Nephron progenitor cell (in vitro differentiated cells): ENCODE measurements at regions not wholly inside any gene's neighbourhood (a gene's known extent, or its start where the extent isn't known, plus 50 kb on each side); places are given as distances from the start of the nearest gene placed in this dataset.

Experiments used
- DNase-seq: peaks from one replicate; pipeline ENCODE4 v3.0.0; 2021
- H3K27ac Mint-ChIP-seq: 2 replicates; pipeline ENCODE4 v1.8.0; 2021; ENCODE audit warnings: mild to moderate bottlenecking, moderate library complexity, mixed read lengths
- H3K27me3 Mint-ChIP-seq: 2 replicates; pipeline ENCODE4 v1.8.0; 2021; ENCODE audit warnings: mild to moderate bottlenecking, low read depth, mixed read lengths; ENCODE audit not compliant: poor library complexity
- H3K36me3 Mint-ChIP-seq: 2 replicates; pipeline ENCODE4 v1.8.0; 2021; ENCODE audit warnings: low read depth, mixed read lengths
- H3K4me1 Mint-ChIP-seq: 2 replicates; pipeline ENCODE4 v1.8.0; 2021; ENCODE audit warnings: mixed read lengths
- H3K4me3 Mint-ChIP-seq: 2 replicates; pipeline ENCODE4 v1.8.0; 2021; ENCODE audit warnings: mild to moderate bottlenecking, moderate library complexity, mixed read lengths
- H3K9me3 Mint-ChIP-seq: 2 replicates; pipeline ENCODE4 v1.8.0; 2021; ENCODE audit warnings: mild to moderate bottlenecking, moderate library complexity, mixed read lengths
- TF ChIP-seq, protein P1 (sequence below): fragments of 200-600 bp; sonication (generic); IDR thresholded peaks from 2 replicates; pipeline ENCODE4 v1.5.0; 2021; ENCODE audit warnings: antibody characterized with exemption

DNA sequence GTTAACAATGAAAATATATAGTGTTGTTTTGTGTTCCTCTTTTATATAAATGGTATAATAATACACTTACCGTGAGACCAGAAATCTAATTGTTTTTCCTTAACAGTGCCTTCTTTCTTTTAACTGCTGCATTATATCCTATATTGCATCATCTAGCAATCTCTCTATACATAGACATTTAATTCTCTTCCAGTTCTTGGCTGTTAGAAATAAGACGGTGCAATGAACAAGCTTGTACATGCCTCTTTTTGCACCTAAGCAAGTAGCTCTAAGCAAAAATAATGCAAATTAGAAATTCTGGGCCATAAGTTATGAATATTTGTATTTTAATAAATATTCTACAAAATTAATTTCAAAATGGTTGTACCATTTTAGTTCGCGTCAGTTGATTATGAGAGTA, 55.9 kb upstream of the AHR start:
- H3K36me3 Mint-ChIP-seq: no peaks in the 10 kb centered on the region
- H3K27ac Mint-ChIP-seq: no peak overlapping the region
- peaks cover 5% of the 10 kb centered on the region for H3K27me3 Mint-ChIP-seq
- no peaks in the 10 kb centered on the region for H3K4me1 Mint-ChIP-seq
- H3K9me3 Mint-ChIP-seq: no peaks in the 10 kb centered on the region
- DNase-seq: no peak
- TF ChIP-seq, protein P1, sequence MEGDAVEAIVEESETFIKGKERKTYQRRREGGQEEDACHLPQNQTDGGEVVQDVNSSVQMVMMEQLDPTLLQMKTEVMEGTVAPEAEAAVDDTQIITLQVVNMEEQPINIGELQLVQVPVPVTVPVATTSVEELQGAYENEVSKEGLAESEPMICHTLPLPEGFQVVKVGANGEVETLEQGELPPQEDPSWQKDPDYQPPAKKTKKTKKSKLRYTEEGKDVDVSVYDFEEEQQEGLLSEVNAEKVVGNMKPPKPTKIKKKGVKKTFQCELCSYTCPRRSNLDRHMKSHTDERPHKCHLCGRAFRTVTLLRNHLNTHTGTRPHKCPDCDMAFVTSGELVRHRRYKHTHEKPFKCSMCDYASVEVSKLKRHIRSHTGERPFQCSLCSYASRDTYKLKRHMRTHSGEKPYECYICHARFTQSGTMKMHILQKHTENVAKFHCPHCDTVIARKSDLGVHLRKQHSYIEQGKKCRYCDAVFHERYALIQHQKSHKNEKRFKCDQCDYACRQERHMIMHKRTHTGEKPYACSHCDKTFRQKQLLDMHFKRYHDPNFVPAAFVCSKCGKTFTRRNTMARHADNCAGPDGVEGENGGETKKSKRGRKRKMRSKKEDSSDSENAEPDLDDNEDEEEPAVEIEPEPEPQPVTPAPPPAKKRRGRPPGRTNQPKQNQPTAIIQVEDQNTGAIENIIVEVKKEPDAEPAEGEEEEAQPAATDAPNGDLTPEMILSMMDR: no peak
- no peak overlapping the region for H3K4me3 Mint-ChIP-seq

DNA sequence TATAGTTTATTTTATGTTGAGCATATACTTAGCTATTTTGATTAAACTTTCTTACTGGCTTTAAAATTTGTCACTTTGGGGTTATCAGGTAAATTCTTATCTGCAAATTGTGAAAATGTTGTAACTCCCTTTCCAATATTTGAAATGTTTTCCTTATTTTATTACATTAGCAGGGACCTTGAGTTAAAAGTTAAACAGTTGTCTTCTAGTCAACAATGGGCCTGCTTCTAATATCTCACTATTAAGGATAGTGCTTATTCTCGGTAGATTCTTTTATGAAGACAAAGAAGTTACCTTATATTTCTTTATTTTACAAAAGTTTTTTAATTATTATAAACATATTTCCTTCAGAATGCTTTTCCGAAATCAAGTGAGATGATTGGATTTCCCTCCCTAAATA, 53.7 kb upstream of the AHR start:
- H3K4me3 Mint-ChIP-seq: no peak overlapping the region

GRCh38 chr7:17247357-17247756, 51.1 kb upstream of the AHR start:
- TF ChIP-seq, protein P1: no peak
- H3K4me1 Mint-ChIP-seq: no peaks in the 10 kb centered on the region
- H3K4me3 Mint-ChIP-seq: no peak overlapping the region
- DNase-seq: no peak
- no peaks in the 10 kb centered on the region for H3K9me3 Mint-ChIP-seq
- no peak overlapping the region for H3K27ac Mint-ChIP-seq
- H3K36me3 Mint-ChIP-seq: no peaks in the 10 kb centered on the region
- H3K27me3 Mint-ChIP-seq: no peaks in the 10 kb centered on the region

More for the DNA sequence above, 53.7 kb upstream of the AHR start:
- Mint-ChIP-seq H3K27me3 (peaks cover 5% of the 10 kb centered on the region), H3K9me3 (no peaks in the 10 kb centered on the region), H3K36me3 (no peaks in the 10 kb centered on the region), H3K4me1 (no peaks in the 10 kb centered on the region), H3K27ac (no peak overlapping the region)
- TF ChIP-seq, protein P1: no peak
- DNase-seq: no peak

- Mint-ChIP-seq H3K27me3 (peaks cover 2% of the 10 kb centered on the region), H3K9me3 (no peaks in the 10 kb centered on the region), H3K27ac (no peak overlapping the region), H3K4me3 (no peak overlapping the region), H3K36me3 (no peaks in the 10 kb centered on the region), H3K4me1 (no peaks in the 10 kb centered on the region)
- TF ChIP-seq, protein P1: no peak
- DNase-seq: no peak
Observed at GRCh38 chr7:17248527-17248926, 49.9 kb upstream of the AHR start.
